ENCODE measurements at regions not wholly inside any gene's neighbourhood (a gene's known extent, or its start where the extent isn't known, plus 50 kb on each side); places are given as distances from the start of the nearest gene placed in this dataset.

DNA sequence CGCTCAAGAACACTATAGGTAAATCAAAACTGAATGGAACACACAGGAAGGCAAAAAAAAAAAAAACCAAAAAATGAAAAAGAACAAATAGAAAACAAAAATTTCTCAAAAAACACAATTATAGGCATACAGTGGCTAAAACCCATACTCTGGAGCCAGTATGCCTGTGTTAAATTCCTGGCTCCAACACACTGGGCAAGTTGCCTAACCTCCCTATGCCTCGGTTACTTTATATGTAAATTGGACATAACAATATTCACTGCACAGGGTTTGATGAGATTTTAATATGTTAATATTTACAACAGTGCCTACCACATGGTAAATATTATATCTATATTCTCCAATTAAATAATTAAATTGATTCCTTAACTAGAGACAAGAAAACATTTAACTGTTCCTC lies 217.1 kb downstream of the HTR7 start:
- no peak for DNase-seq

DNA sequence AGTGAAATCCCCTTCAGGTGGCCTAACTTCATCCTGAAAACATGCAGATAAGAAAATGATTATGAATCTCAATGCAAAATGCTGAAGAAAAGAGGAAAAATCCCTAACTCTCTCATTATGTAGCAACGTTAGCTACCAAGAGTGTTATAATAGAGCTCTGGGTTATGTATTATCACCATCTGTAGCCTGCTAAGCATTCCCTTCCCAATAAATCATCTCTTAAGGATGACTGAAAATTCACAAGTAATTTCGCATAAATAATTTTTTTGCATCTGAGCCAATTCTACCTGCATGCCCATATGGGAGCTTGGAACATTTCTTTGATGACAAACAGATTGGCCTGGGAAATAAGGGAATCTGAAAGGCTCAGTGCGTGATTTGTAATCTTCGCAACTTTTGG lies 216.1 kb downstream of the HTR7 start:
- DNase-seq = no peak

DNA sequence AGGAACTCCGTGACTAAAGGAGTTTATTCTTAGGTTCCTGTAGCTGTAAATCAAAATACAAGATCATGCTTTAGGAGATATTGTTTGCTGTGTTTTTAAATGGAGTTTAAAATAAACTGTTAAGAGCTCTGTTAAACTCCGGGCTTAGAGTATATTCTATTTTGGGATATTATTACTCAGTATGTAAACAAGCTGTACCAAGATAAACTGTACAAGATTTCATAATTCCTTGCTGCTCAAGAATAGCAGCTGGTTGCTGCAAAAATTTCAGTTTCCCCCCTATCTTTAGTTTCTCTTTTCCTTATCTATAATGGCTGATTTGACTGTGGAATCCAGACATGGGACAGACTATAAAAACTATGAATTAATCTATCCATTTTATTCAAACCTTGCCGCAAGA lies 215.7 kb downstream of the HTR7 start:
- DNase-seq = no peak

DNA sequence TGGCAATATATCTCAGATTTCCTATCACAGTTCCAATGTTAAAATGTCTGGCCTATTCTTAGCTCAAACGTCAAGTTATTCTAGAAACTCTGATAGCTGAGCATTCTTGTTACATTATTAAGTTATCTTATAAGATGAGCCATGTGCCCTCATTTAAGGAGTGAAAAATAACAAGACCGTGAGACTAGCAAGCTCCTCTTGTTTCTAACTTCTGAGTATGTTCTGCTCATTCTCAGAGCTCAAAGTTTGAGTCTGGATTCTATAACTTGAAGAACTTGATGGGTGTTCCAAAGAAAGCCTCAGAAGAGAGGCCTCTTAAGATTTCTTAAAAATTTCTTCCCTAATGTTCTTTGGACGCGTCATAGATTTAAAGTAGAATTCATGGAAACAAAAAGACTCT lies 215.2 kb downstream of the HTR7 start:
- DNase-seq = no peak

DNA sequence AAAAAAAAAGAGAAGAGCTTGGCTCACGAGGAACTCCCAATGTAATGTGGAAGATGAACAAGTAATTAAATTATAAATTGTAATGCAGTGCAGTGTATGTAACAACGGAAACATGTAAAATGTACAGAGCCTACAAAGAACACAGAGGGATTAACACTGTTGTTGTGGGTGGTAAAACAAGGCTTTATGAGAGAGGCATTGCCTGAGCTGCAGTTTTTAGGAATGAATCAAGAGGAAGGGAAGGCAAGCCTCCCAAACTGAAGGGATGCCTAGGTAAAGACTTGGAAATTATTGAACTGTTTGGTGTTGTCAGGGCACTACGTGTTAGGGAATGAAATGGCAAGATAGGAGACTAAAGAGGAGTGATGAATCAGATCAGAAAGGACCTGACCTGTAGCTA lies 213.7 kb downstream of the HTR7 start:
- DNase-seq = no peak

DNA sequence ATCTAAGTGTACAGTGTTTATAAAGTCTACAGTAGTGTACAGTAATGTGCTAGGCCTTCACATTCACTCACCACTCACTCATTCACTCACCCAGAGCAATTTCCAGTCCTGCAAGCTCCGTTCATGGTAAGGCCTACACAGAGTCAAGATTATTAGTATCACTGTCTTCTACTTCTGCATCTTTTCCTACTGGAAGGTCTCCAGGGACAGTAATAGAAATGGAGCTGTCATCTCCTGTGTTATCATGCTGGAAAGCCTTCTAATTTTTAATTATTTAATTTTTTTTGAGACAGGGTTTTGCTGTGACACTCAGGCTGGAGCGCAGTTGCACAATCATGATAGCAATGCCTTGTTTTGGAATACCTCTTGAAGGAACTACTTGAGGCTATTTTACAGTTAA lies 207.0 kb downstream of the HTR7 start:
- DNase-seq = no peak

DNA sequence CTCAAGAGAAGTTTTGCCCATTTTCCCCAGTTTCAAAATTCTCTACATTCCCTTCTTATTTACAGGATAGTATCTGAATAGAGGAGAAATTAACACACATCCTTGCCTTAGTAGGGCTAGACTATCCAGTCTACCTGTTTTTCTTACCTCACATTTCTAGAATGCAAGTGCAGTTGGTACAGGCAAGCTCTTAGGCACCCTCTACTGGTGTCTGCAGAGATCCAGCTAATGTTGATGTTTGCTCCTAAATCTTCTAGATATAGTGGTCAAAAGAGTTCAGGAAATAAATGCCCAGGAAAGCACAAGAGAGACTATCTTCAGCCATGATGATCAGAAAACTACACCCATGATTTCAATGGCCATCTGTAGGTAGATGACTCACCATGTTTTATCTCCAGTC lies 205.3 kb downstream of the HTR7 start:
- peak in 1 of 3 experiments; percentile 1 for DNase-seq

DNA sequence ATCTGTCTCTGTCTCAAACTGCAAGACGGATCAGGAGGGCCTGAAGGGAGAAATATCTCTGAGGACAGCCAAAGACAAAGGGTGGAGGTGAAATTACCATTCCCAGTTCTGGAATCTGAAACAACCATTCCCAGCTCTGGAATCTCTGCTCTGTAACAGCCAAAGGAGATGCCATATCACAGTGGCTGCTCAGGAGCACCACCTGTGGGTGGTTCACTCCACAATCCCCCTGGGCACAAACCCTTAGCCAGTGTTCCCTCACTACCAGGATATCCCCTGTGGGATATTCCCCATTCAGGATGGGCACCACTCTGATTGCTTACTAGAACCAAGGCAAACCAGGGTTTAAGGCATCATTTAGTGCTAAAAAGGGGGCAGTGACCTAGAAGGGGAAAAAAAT lies 199.0 kb downstream of the HTR7 start:
- no peak for DNase-seq

DNA sequence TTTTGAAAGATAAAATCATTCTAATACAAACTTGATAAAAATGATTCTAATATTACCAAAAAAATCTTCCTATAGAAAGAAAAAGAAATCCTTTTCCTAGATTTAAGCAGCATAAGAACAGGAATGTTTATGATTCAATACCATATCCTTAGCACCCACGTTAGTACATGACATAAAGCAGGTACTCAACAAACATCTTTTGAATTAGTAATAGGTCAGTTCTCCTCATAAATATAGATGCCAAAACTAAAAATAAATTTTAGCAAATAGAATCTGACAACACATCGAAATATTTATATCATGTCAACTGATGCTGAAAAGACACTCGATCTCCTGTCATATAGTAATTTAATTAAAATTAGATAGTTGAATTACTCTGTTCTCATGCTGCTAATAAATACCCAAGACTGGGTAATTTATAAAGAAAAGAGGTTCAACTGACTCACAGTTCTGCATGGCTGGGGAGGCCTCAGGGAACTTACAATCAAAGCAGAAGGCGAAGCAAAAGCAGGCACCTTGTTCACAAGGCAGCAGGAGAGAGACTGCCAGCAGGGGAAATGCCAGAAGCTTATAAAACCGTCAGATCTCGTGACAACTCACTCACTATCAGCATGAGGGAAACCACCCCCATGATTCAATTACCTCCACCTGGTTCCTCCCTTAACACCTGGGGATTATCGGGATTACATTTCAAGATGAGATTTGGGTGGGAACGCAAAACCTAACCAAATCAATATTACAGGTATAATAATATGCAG lies 191.8 kb downstream of the HTR7 start:
- peak in 1 of 3 experiments; percentile 1 for DNase-seq

DNA sequence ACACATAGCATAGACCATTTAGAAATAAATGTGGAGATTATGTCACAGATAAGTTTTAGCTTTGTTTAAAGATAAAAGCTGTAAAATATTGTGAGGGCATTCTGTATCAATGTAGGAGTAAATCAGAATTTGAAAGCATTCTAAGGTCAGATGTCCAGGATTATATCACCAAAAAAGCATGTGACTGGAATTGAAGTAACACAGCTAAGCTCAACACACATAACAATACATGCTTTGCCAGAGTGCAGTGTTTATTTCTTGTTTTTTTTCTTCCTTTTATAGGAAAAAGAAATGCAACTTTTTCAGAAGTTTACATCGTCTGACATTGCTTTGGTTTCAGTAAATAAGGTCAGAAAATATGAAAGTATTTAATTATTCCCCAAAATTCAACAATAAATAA lies 183.4 kb downstream of the HTR7 start:
- DNase-seq = no peak

DNA sequence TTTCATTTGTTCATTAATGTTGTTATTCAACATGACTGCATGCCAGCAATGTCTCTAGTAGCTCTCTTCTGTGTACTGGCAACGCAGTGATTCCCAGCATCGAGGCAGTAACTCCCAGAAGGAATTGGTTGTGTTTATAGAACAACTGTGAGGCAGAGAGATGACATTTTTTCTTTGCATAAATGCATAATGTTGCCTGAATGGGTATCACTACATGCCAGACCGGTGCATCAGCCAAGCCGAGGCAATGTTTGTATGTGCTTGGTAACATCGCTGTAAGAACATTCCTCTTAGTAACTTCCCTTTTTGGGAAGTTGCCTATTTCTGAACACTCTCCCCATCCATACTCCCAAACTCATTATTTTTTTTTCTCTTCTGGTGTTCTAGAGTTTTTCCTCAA lies 182.9 kb downstream of the HTR7 start:
- DNase-seq = no peak

DNA sequence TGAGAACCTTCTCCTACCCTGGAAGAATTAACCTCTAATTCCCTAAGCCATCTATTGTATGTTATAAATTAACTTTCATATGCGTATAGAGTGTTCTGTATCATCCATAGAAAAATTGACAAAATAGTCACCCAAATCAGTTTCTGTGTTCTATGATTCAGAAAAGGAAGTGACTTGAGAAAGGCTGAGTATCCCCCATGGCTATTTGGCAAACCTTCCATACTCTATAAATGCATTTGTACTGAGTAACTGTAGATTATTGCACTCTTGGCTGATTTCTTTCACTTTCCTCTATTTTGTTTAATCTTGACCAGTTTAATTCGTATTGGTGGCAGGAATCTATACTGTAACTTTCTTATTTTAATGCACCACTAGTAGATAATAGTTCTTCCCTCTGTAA lies 182.2 kb downstream of the HTR7 start:
- DNase-seq = no peak

Data from NCI-H1417 (cell line).